Stimulated activated CD4-positive, alpha-beta T cell treated with anti-CD3 and anti-CD28 coated beads, TNF-alpha, amount 100 ng/mL, for 4 hours (primary cell): ENCODE measurements at regions not wholly inside any gene's neighbourhood (a gene's known extent, or its start where the extent isn't known, plus 50 kb on each side); places are given as distances from the start of the nearest gene placed in this dataset.
"Not testable (repeated sequence)": the region's sequence is repeated elsewhere in the genome, so short reads cannot be mapped to it uniquely, and the experiment has no call there.

Experiments
- DNase-seq, 3 experiments: peaks; one replicate each; pipeline ENCODE4 v3.0.0-alpha.2; 2020; ENCODE audit warnings: low read depth in 3 of 3

- no peak for DNase-seq
Observed at GRCh38 chr22:22193923-22194322, 50.7 kb upstream of the VPREB1 start.

DNA sequence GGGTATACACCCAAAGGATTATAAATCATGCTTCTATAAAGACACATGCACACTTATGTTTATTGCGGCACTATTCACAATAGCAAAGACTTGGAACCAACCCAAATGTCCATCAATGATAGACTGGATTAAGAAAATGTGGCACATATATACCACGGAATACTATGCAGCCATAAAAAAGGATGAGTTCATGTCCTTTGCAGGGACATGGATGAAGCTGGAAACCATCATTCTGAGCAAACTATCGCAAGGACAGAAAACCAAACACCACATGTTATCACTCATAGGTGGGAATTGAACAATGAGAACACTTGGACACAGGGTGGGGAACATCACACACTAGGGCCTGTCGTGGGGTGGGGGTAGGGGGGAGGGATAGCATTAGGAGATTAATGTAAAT lies 51.1 kb upstream of the VPREB1 start:
- not testable (repeated sequence) for DNase-seq

GRCh38 chr22:22193006-22193405 lies 51.6 kb upstream of the VPREB1 start:
- not testable (repeated sequence) for DNase-seq

GRCh38 chr22:22189796-22190195 lies 54.8 kb upstream of the VPREB1 start:
- not testable (repeated sequence) for DNase-seq

DNA sequence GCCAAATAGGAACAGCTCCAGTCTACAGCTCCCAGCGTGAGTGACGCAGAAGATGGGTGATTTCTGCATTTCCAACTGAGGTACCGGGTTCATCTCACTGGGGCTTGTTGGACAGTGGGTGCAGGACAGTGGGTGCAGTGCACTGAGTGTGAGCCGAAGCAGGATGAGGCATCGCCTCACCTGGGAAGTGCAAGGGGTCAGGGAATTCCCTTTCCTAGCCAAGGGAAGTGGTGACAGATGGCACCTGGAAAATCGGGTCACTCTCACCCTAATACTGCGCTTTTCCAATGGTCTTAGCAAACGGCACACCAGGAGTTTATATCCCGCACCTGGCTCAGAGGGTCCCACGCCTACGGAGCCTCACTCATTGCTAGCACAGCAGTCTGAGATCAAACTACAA lies 56.7 kb upstream of the VPREB1 start:
- not testable (repeated sequence) for DNase-seq

GRCh38 chr22:22187299-22187698 lies 57.3 kb upstream of the VPREB1 start:
- no peak for DNase-seq

GRCh38 chr22:22185844-22186499 lies 58.6 kb upstream of the VPREB1 start:
- no peak for DNase-seq

GRCh38 chr22:22185217-22185616 lies 59.4 kb upstream of the VPREB1 start:
- DNase-seq, result no peak

- no peak for DNase-seq
Observed at GRCh38 chr22:22184277-22184807, 60.2 kb upstream of the VPREB1 start.

DNA sequence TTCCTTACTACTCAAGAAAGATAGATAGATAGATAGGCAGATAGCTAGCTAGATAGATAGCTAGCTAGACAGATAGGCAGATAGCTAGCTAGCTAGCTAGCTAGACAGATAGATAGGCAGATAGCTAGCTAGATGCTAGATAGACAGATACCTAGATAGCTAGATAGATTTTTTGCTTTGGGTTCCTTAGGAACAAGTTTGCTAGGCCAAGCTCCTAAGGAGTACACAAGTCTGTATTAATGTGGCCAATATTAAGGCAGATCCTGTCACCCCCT lies 61.7 kb upstream of the VPREB1 start:
- DNase-seq, result no peak

- no peak for DNase-seq
Observed at GRCh38 chr22:22182218-22182989, 62.2 kb upstream of the VPREB1 start.

DNA sequence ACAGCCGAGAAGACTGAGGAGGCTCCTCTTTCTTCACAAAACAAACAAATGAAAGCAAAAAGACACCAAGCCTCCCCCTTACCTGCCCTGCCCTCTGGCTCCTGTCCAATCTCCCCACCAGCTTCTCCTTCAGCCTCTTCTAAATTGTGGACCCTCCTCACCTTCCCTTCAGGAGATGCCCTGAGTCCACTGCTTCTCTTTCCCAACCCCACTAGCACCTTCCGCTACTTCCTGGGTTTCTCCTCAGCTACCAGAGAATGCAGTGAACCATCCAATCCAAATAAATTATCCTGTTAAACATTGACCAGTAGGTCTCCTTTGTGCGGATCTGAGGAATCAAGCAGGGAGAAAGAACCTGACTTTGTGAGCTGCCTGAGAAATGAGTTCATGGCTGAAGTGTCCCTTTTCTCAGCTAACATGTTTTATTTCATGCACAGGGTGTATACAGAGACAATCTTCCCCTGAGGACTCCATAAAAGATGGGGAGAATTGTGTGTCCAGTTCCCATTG lies 63.2 kb upstream of the VPREB1 start:
- DNase-seq, result no peak

DNA sequence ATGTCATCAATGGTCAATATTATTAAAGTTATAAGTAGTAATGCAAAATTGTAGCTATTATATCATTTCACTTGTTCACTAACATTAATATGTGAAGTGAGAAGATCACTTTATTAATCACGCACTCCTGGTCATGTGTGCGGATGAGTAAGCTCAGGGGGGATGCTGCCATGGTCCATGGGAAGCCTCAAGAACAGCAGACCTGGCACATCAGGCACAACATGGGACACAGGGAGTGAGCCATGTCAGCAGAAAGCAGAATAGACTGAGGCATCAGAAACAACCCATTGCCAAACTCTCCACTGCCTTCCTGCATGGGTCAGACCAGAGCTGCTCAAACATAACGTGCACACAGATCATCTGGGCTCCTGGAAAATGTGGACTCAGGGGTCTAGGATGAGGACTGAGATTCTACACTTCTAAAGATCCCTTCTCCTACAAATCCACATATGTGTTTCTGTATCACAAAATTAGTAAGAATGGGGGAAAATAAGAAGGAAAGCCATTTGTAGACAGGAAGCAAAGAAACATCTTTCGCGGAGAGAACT lies 63.8 kb upstream of the VPREB1 start:
- no peak for DNase-seq

DNA sequence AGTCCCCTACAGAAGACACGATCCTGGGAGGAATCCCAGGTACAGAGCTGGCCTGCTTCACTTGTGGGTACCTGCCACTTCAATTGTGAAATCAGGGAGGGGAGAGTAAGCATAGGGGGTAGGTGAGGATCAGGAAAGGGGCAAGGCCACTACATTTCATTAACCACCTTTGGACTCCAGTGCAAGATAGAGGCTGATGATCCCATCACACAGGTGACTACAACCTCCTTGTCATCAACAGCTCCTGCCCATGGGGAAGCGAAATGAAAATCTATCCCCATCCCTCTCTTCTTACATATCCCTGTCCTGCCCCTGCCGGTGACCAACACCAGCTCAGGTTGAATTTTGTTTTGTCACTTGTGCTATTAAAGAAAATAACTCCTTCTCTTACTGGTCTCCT lies 64.7 kb upstream of the VPREB1 start:
- no peak for DNase-seq

GRCh38 chr22:22178992-22179391 lies 65.6 kb upstream of the VPREB1 start:
- no peak for DNase-seq

GRCh38 chr22:22178355-22178965 lies 66.1 kb upstream of the VPREB1 start:
- DNase-seq, result no peak

DNA sequence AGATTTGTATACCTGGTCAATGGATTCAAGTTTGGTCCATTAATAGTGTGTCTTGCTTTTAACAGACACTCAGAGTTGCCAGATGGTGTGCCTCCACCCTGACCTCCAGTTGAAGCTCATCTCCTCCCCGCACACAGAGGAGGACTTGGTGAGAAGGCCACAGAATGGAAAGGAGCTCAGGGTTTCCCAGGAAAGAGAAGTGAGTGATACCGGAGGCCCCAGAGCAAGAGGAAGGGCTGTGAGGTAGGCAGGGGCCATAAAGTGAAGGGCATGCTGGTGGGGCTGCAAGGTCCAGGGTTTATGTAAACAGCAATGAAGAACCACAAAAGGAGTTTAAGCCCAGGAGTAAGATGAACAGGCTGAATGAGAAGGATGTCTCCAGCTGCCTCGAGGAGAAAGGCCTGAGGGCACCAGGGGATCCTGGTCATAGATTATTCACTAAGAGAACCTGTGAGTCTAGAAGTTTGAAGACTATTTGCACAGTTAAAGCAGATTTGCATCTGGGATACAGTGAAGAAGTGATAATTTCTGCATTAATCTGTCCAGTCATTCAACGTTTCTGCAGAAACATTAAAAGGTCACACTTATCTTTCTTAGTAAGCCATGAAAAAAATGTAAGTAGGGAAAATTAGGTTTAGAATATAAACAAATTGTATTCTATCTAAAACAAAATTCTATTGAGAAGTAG lies 67.5 kb upstream of the VPREB1 start:
- DNase-seq, result no peak

DNA sequence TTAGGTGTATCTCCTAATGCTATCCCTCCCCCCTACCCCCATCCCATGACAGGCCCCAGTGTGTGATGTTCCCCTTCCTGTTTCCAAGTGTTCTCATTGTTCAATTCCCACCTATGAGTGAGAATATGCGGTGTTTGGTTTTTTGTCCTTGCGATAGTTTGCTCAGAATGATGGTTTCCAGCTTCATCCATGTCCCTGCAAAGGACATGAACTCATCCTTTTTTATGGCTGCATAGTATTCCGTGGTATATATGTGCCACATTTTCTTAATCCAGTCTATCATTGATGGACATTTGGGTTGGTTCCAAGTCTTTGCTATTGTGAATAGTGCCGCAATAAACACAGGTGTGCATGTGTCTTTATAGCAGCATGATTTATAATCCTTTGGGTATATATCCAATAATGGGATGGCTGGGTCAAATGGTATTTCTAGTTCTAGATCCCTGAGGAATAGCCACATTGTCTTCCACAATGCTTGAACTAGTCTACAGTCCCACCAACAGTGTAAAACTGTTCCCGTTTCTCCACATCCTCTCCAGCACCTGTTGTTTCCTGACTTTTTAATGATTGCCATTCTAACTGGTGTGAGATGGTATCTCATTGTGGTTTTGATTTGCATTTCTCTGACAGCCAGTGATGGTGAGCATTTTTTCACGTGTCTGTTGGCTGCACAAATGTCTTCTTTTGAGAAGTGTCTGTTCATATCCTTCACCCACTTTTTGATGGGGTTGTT lies 71.5 kb upstream of the VPREB1 start:
- DNase-seq, result not testable (repeated sequence)

DNA sequence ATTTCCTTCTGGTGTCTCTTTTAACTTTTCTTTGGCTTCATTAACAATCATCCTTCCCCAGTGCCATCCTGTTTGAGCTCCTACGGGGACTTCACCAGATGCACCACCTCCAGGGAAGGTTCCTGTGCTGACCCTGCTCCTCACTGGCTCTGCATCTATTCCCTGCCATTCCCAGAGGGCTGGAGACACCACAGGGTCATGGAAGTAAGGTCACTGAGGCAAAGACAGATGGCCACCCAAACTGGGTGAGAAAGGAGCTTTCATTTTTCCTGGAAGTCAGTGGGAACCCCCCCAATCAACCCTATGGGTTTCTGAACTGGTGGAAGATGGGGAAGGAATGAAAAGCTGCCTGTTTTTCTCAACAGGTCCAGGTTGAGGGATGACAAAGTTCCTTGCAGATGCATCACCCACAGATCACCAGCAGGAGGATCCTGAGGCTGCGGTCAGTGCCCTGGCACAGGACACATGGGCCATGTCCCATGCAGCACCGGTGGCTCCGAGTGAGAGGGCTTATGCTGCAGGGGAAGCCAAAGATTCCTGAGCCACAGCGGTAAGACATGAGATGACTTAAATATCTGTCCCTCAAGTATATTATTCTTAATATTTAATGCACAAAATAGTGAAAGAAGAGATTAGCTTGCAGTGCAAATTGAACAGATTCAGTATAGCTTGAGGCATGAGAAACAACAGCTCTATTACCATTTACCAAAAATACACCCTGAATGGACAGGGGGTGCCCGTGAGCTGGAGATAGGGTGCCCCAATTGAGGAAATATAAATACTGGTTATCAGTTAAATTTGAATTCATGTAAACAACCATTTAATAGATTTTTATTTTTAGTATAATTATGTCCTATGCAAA lies 73.0 kb upstream of the VPREB1 start:
- no peak for DNase-seq

- DNase-seq, result no peak
Observed at GRCh38 chr22:22169923-22170322, 74.7 kb upstream of the VPREB1 start.
